A549 (cell line): ENCODE measurements at regions not wholly inside any gene's neighbourhood (a gene's known extent, or its start where the extent isn't known, plus 50 kb on each side); places are given as distances from the start of the nearest gene placed in this dataset.

Experiments used
- ATAC-seq, 2 experiments: fragments of 200-7000 bp in 1 of 2; fragments of >200 bp in 1 of 2; cut with Nextera tagmentation in 1 of 2; cut with Tn5 transposase in 1 of 2; 3 replicates each; pipeline versions ENCODE4 v1.8.0 to v1.9.1; 2018 to 2020; ENCODE audit warnings: mild to moderate bottlenecking in 1 of 2, moderate library complexity in 1 of 2
- CTCF ChIA-PET: fragments of 300-600 bp; sonication (Branson Sonifier 250); formaldehyde crosslinking; extraction: SDS; loops from one replicate; lab custom pipeline; 2021; ENCODE audit warnings: antibody characterized with exemption, inconsistent platforms; lab: Yijun Ruan, JAX
- POLR2A ChIA-PET: fragments of 350-600 bp; formaldehyde crosslinking; extraction: SDS; loops from one replicate; lab custom pipeline; 2021; ENCODE audit warnings: antibody characterized with exemption, inconsistent platforms; lab: Yijun Ruan, JAX
- DNase-seq, 2 experiments: peaks; one replicate each; pipeline versions ENCODE4 v3.0.0 to v3.0.0-alpha.2; 2011 to 2016; ENCODE audit warnings: low read depth in 1 of 2, low spot score in 1 of 2
- FAIRE-seq: peaks from 2 replicates; lab custom pipeline; 2011; peaks lifted over from hg19 to GRCh38; lab: Jason Lieb, UNC
- H3K27ac ChIP-seq, 2 experiments: fragments of >200 bp; sonication (Bioruptor Twin); formaldehyde crosslinking; 3 replicates each; pipeline ENCODE4 v1.5.1; 2016 to 2017
- H3K4me1 ChIP-seq: fragments of >200 bp; sonication (Bioruptor Twin); formaldehyde crosslinking; 3 replicates; pipeline ENCODE4 v1.6.1; 2016
- H3K4me2 ChIP-seq: fragments of >200 bp; sonication (Bioruptor Twin); formaldehyde crosslinking; 3 replicates; pipeline ENCODE4 v1.6.1; 2016
- H3K4me3 ChIP-seq: fragments of >200 bp; sonication (Bioruptor Twin); formaldehyde crosslinking; 3 replicates; pipeline ENCODE4 v1.5.1; 2016
- H3K9me3 ChIP-seq: fragments of >200 bp; sonication (Bioruptor Twin); formaldehyde crosslinking; 3 replicates; pipeline ENCODE4 v1.6.1; 2016
- BCL3 ChIP-seq: fragments of >200 bp; sonication (Bioruptor Twin); formaldehyde crosslinking; IDR thresholded peaks from 3 replicates; pipeline ENCODE4 v1.6.1; 2016
- CBX8 ChIP-seq: fragments of 200-600 bp; sonication (generic); IDR thresholded peaks from 2 replicates; pipeline ENCODE4 v1.6.1; 2016
- CHD2 ChIP-seq: fragments of 150-350 bp; IDR thresholded peaks from 2 replicates; pipeline ENCODE4 v1.6.1; 2014; ENCODE audit warnings: low read length; ENCODE audit not compliant: partially characterized antibody
- CTCF ChIP-seq: fragments of >200 bp; sonication (Bioruptor Twin); formaldehyde crosslinking; IDR thresholded peaks from 3 replicates; pipeline ENCODE4 v1.5.1; 2016
- EP300 ChIP-seq, 2 experiments: fragments of >200 bp; sonication (Bioruptor Twin); formaldehyde crosslinking; IDR thresholded peaks; 2 replicates in 1 of 2; 3 replicates in 1 of 2; pipeline ENCODE4 v1.6.1; 2016 to 2017
- FOSB ChIP-seq: fragments of 250-450 bp; sonication (Bioruptor Pico); IDR thresholded peaks from 2 replicates; pipeline ENCODE4 v1.5.0; 2020; ENCODE audit warnings: mild to moderate bottlenecking, moderate library complexity
- GATA3 ChIP-seq: IDR thresholded peaks from 2 replicates; pipeline ENCODE4 v1.6.1; 2012; ENCODE audit warnings: borderline replicate concordance
- HES2 ChIP-seq: fragments of >200 bp; sonication (Bioruptor Twin); formaldehyde crosslinking; IDR thresholded peaks from 2 replicates; pipeline ENCODE4 v1.6.1; 2016
- HEYL ChIP-seq: fragments of 250-450 bp; sonication (Bioruptor Pico); IDR thresholded peaks from 2 replicates; pipeline ENCODE4 v1.8.0; 2021; ENCODE audit warnings: mild to moderate bottlenecking, moderate library complexity
- HOXA7 ChIP-seq: fragments of 250-450 bp; sonication (Bioruptor Pico); IDR thresholded peaks from 2 replicates; pipeline ENCODE4 v1.5.0; 2020; ENCODE audit warnings: mild to moderate bottlenecking, moderate library complexity
- HOXB13 ChIP-seq: fragments of 250-450 bp; sonication (Bioruptor Pico); IDR thresholded peaks from 2 replicates; pipeline ENCODE4 v1.5.0; 2020; ENCODE audit warnings: low read depth, mild to moderate bottlenecking, moderate library complexity
- JUNB ChIP-seq: fragments of >200 bp; sonication (Bioruptor Twin); formaldehyde crosslinking; IDR thresholded peaks from 2 replicates; pipeline ENCODE4 v1.6.1; 2016
- KDM5A ChIP-seq: fragments of 200-600 bp; sonication (generic); IDR thresholded peaks from 2 replicates; pipeline ENCODE4 v1.6.1; 2016; ENCODE audit warnings: antibody characterized with exemption, mild to moderate bottlenecking
- MAZ ChIP-seq: fragments of 150-350 bp; IDR thresholded peaks from 2 replicates; pipeline ENCODE4 v1.6.1; 2014; ENCODE audit warnings: antibody characterized with exemption, low read depth, low read length, borderline replicate concordance
- NFE2L2 ChIP-seq: fragments of 150-350 bp; conservative IDR thresholded peaks from 2 replicates; pipeline ENCODE4 v1.6.1; 2014; ENCODE audit warnings: low read length
- POLR2A ChIP-seq: IDR thresholded peaks from 2 replicates; pipeline ENCODE4 v1.6.1; 2012; ENCODE audit warnings: mild to moderate bottlenecking, low read length
- RFX5 ChIP-seq: fragments of 450-650 bp; IDR thresholded peaks from 2 replicates; pipeline ENCODE4 v1.7.1; 2014; ENCODE audit warnings: antibody characterized with exemption, mild to moderate bottlenecking, moderate library complexity
- RNF2 ChIP-seq: fragments of 200-600 bp; sonication (generic); IDR thresholded peaks from 2 replicates; pipeline ENCODE4 v1.6.1; 2016; ENCODE audit warnings: low read depth, mild to moderate bottlenecking, antibody characterized with exemption, moderate library complexity, borderline replicate concordance
- SMC3 ChIP-seq: fragments of >200 bp; sonication (Bioruptor Twin); formaldehyde crosslinking; IDR thresholded peaks from 3 replicates; pipeline ENCODE4 v1.6.1; 2018; ENCODE audit warnings: inconsistent platforms
- SREBF2 ChIP-seq: fragments of 450-650 bp; IDR thresholded peaks from 2 replicates; pipeline ENCODE4 v1.6.1; 2014; ENCODE audit warnings: mild to moderate bottlenecking, moderate library complexity
- TP53 ChIP-seq: fragments of 250-450 bp; sonication (Bioruptor Pico); IDR thresholded peaks from 2 replicates; pipeline ENCODE4 v1.5.0; 2021; ENCODE audit warnings: mild to moderate bottlenecking, moderate library complexity
- ZFP36 ChIP-seq: fragments of 450-650 bp; IDR thresholded peaks from 2 replicates; pipeline ENCODE4 v1.6.1; 2014; ENCODE audit warnings: borderline replicate concordance; ENCODE audit not compliant: partially characterized antibody
- ZNF302 ChIP-seq: fragments of 250-450 bp; sonication (Bioruptor Pico); IDR thresholded peaks from 2 replicates; pipeline ENCODE4 v1.9.0; 2021; ENCODE audit warnings: inconsistent platforms, mild to moderate bottlenecking, moderate library complexity
- ZSCAN20 ChIP-seq: fragments of 250-450 bp; sonication (Bioruptor Pico); IDR thresholded peaks from 2 replicates; pipeline ENCODE4 v1.8.0; 2022; ENCODE audit warnings: mild to moderate bottlenecking, moderate library complexity
- WGBS: methylation state at CpG from one replicate; pipeline ENCODE4 v1.1.6; 2017; ENCODE audit errors: missing lambda C conversion rate; 5-methylcytosine and 5-hydroxymethylcytosine counted together
- TF ChIP-seq, protein P1 (sequence below): IDR thresholded peaks from 2 replicates; pipeline ENCODE4 v1.6.1; 2012; ENCODE audit warnings: low read depth, borderline replicate concordance

- no peak for TF ChIP-seq CTCF
- no peak for TF ChIP-seq TP53
- TF ChIP-seq CHD2: no peak
- no peak for TF ChIP-seq EP300 (IDR thresholded peaks at IDR 0.05)
- no peak for TF ChIP-seq NFE2L2
- TF ChIP-seq HES2: no peak
- no peak for TF ChIP-seq HOXB13 (CRISPR knock-in tag)
- TF ChIP-seq JUNB: no peak
- TF ChIP-seq HOXA7 (CRISPR knock-in tag): no peak
- TF ChIP-seq FOSB (CRISPR knock-in tag): no peak
Measured at GRCh38 chr1:217981430-217981829, 303.7 kb upstream of the RRP15 start (continued).

- Histone ChIP-seq H3K4me1 (no peaks in the 10 kb centered on the region), H3K27ac (no peak overlapping the region)
- TF ChIP-seq MAZ: no peak
- no peak for TF ChIP-seq POLR2A
- TF ChIP-seq ZSCAN20 (CRISPR knock-in tag): no peak
- no peak for TF ChIP-seq HEYL (CRISPR knock-in tag)
- TF ChIP-seq ZFP36: no peak
- TF ChIP-seq, protein P1, sequence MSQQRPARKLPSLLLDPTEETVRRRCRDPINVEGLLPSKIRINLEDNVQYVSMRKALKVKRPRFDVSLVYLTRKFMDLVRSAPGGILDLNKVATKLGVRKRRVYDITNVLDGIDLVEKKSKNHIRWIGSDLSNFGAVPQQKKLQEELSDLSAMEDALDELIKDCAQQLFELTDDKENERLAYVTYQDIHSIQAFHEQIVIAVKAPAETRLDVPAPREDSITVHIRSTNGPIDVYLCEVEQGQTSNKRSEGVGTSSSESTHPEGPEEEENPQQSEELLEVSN: no peak
- no peak for TF ChIP-seq FOSB (CRISPR knock-in tag)
- TF ChIP-seq CBX8: no peak
- no peak for TF ChIP-seq KDM5A
- TF ChIP-seq, all 56 proteins: peak for 0
- POLR2A ChIA-PET: no interaction called here
- Histone ChIP-seq H3K9me3 (no peaks in the 10 kb centered on the region), H3K4me2 (no peak overlapping the region), H3K4me3 (no peak overlapping the region)
- DNase-seq: no peak
- no peak for ATAC-seq
- CTCF ChIA-PET: no interaction called here
- FAIRE-seq: no peak
- WGBS: 45% methylated on average over 19 of the region's 19 CpGs
Measured at GRCh38 chr1:217982331-217983050, 302.6 kb upstream of the RRP15 start.

DNA sequence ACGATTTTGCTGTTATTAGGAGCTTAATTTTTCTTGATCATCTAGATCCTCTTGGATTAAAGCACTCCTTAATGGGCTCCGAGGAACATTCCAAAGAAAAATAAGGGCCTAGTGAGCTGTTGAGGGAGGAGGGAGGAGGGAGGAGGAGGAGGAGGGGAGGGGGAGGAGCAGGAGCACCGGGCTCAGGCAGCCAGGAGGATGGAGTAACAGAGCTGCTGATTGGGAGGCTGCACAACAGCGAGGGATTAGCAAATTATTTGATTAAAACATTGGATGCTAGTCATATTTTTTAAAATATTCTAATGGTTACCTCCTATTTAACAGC lies 302.1 kb upstream of the RRP15 start:
- FAIRE-seq (no peak), ATAC-seq (no peak), DNase-seq (no peak)
- Histone ChIP-seq H3K27ac (no peak overlapping the region), H3K4me1 (no peaks in the 10 kb centered on the region), H3K9me3 (no peaks in the 10 kb centered on the region), H3K4me2 (no peak overlapping the region), H3K4me3 (no peak overlapping the region)
- 10% methylated on average over 4 of the region's 4 CpGs for WGBS
- TF ChIP-seq GATA3 (no peak), SMC3 (no peak), KDM5A (no peak), ZSCAN20 (CRISPR knock-in tag) (no peak), SREBF2 (no peak), BCL3 (no peak), RFX5 (no peak), POLR2A (no peak), ZNF302 (CRISPR knock-in tag) (no peak), RNF2 (no peak)
- ChIA-PET POLR2A (no interaction called here), CTCF (no interaction called here)
